ENCODE measurements at regions not wholly inside any gene's neighbourhood (a gene's known extent, or its start where the extent isn't known, plus 50 kb on each side); places are given as distances from the start of the nearest gene placed in this dataset.

GRCh38 chr9:93898026-93898425, 57.1 kb downstream of the BARX1 start:
- no peak for FAIRE-seq
- Histone ChIP-seq H3K27me3 (ENCODE audit: control insufficient read depth in 1 of 2, insufficient read depth in 2 of 2, low read length in 2 of 2) (no peaks in the 10 kb centered on the region; a peak in 2 of 5 replicates), H3K79me2 (ENCODE audit: insufficient read depth, low read length) (no peaks in the 10 kb centered on the region), H3K27ac (ENCODE audit: extremely low read length, insufficient read depth, low read length) (no peak overlapping the region), H3K36me3 (replicated peaks in 1 of 2; ENCODE audit: control insufficient read depth in 1 of 2, insufficient read depth in 2 of 2, low read length in 2 of 2) (no peaks in the 10 kb centered on the region), H3K4me2 (ENCODE audit: low read depth, low read length) (no peak overlapping the region), H3K9ac (ENCODE audit: insufficient read depth, low read depth, low read length) (no peak overlapping the region), H2AFZ (ENCODE audit: low read length) (no peak overlapping the region), H4K20me1 (ENCODE audit: insufficient read depth, low read length) (no peaks in the 10 kb centered on the region), H3K4me3 (replicated peaks in 1 of 3; ENCODE audit: insufficient read depth in 1 of 3, low read depth in 2 of 3, low read length in 3 of 3) (no peak overlapping the region), H3K4me1 (ENCODE audit: insufficient read depth, low read length) (peaks cover 24% of the 10 kb centered on the region), H3K9me3 (ENCODE audit: low read length) (peaks cover 3% of the 10 kb centered on the region)
- intact Hi-C loops (cut with micrococcal nuclease; ENCODE audit: unreplicated experiment): no loop called here
- no CpG with 5 or more reads among the region's 2 CpGs for WGBS (ENCODE audit: low lambda C conversion rate)
- no peak for TF ChIP-seq ZNF501 (CRISPR knock-in tag; IDR thresholded peaks at IDR 0.05)
- TF ChIP-seq PAF1 (CRISPR knock-in tag; IDR thresholded peaks at IDR 0.05): no peak
- no peak for TF ChIP-seq ZNF558 (CRISPR knock-in tag; IDR thresholded peaks at IDR 0.05; ENCODE audit: borderline replicate concordance)
- no peak for TF ChIP-seq ZNF737 (CRISPR knock-in tag; IDR thresholded peaks at IDR 0.05; ENCODE audit: borderline replicate concordance)
- TF ChIP-seq MED13 (CRISPR knock-in tag; IDR thresholded peaks at IDR 0.05): no peak
- TF ChIP-seq ZNF615 (CRISPR knock-in tag; IDR thresholded peaks at IDR 0.05; ENCODE audit: borderline replicate concordance): no peak
- no peak for TF ChIP-seq PRDM4 (CRISPR knock-in tag; IDR thresholded peaks at IDR 0.05; ENCODE audit: borderline replicate concordance)
- TF ChIP-seq NFIB (CRISPR knock-in tag; IDR thresholded peaks at IDR 0.05; ENCODE audit: borderline replicate concordance): no peak
- no peak for TF ChIP-seq CSRNP1 (CRISPR knock-in tag; IDR thresholded peaks at IDR 0.05)
- TF ChIP-seq BRD4 (CRISPR knock-in tag; IDR thresholded peaks at IDR 0.05): no peak
- no peak for TF ChIP-seq TCF7 (IDR thresholded peaks at IDR 0.05; ENCODE audit: low read depth)
- no peak for TF ChIP-seq HNRNPUL1 (IDR thresholded peaks at IDR 0.05; ENCODE audit: low read depth, low read length)
- TF ChIP-seq ZBTB1 (CRISPR knock-in tag; IDR thresholded peaks at IDR 0.05; ENCODE audit: borderline replicate concordance): no peak
- TF ChIP-seq ZNF772 (CRISPR knock-in tag; IDR thresholded peaks at IDR 0.05): no peak
- TF ChIP-seq IRF1 (CRISPR knock-in tag; IDR thresholded peaks at IDR 0.05; ENCODE audit: low read depth): no peak
- TF ChIP-seq ZSCAN22 (CRISPR knock-in tag; IDR thresholded peaks at IDR 0.05): no peak
- TF ChIP-seq ZNF713 (CRISPR knock-in tag; IDR thresholded peaks at IDR 0.05): no peak
- no peak for TF ChIP-seq SCMH1 (CRISPR knock-in tag; IDR thresholded peaks at IDR 0.05; ENCODE audit: borderline replicate concordance)
- no peak for TF ChIP-seq ZNF496 (CRISPR knock-in tag; IDR thresholded peaks at IDR 0.05; ENCODE audit: insufficient replicate concordance)
- TF ChIP-seq NRL (CRISPR knock-in tag; IDR thresholded peaks at IDR 0.05; ENCODE audit: borderline replicate concordance): no peak
- DNase-seq (ENCODE audit: low spot score): no peak
- no TSS peak for BruUV-seq (replicated peaks)
- POLR2A ChIA-PET: no interaction called here
- CTCF ChIA-PET (ENCODE audit: low intra/inter-chr PET ratio, low total read pairs): no interaction called here
- no peak for ATAC-seq
- in situ Hi-C loops (cut with HindIII; ENCODE audit: extremely low pct_ligation_motif_present, low pct_unique_long_range_greater_than_20kb): no loop called here

Data from HepG2 (cell line).